ENCODE measurements at regions not wholly inside any gene's neighbourhood (a gene's known extent, or its start where the extent isn't known, plus 50 kb on each side); places are given as distances from the start of the nearest gene placed in this dataset.

GRCh38 chr1:66480162-66480561 is 53.8 kb upstream of the SGIP1 start:
- TF ChIP-seq, protein P1, sequence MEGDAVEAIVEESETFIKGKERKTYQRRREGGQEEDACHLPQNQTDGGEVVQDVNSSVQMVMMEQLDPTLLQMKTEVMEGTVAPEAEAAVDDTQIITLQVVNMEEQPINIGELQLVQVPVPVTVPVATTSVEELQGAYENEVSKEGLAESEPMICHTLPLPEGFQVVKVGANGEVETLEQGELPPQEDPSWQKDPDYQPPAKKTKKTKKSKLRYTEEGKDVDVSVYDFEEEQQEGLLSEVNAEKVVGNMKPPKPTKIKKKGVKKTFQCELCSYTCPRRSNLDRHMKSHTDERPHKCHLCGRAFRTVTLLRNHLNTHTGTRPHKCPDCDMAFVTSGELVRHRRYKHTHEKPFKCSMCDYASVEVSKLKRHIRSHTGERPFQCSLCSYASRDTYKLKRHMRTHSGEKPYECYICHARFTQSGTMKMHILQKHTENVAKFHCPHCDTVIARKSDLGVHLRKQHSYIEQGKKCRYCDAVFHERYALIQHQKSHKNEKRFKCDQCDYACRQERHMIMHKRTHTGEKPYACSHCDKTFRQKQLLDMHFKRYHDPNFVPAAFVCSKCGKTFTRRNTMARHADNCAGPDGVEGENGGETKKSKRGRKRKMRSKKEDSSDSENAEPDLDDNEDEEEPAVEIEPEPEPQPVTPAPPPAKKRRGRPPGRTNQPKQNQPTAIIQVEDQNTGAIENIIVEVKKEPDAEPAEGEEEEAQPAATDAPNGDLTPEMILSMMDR (IDR thresholded peaks at IDR 0.05), result no peak
- no peak for TF ChIP-seq POLR2A (IDR thresholded peaks at IDR 0.05)

All from Peyer's patch (tissue), 4 donors.